HFFc6 (cell line): ENCODE measurements at regions not wholly inside any gene's neighbourhood (a gene's known extent, or its start where the extent isn't known, plus 50 kb on each side); places are given as distances from the start of the nearest gene placed in this dataset.

Experiments used
- DNase-seq: peaks from one replicate; pipeline ENCODE4 v3.0.0-alpha.2; 2018
- H3K27ac Mint-ChIP-seq: 2 replicates; pipeline ENCODE4 v1.8.0; 2020; ENCODE audit warnings: mild to moderate bottlenecking, mixed read lengths
- H3K27me3 Mint-ChIP-seq: 2 replicates; pipeline ENCODE4 v1.8.0; 2021; ENCODE audit warnings: mild to moderate bottlenecking, moderate library complexity, mixed read lengths; ENCODE audit not compliant: insufficient read depth
- H3K36me3 Mint-ChIP-seq: 2 replicates; pipeline ENCODE4 v1.8.0; 2021; ENCODE audit warnings: low read depth, mixed read lengths
- H3K4me1 Mint-ChIP-seq: 2 replicates; pipeline ENCODE4 v1.8.0; 2020; ENCODE audit warnings: low read depth, mixed read lengths
- H3K4me3 Mint-ChIP-seq: 2 replicates; pipeline ENCODE4 v1.8.0; 2020; ENCODE audit warnings: mild to moderate bottlenecking, moderate library complexity, mixed read lengths
- H3K9me3 Mint-ChIP-seq: 2 replicates; pipeline ENCODE4 v1.8.0; 2020; ENCODE audit warnings: mild to moderate bottlenecking, mixed read lengths
- CTCF ChIP-seq: fragments of 200-600 bp; sonication (generic); IDR thresholded peaks from 2 replicates; pipeline ENCODE4 v1.5.0; 2021; ENCODE audit warnings: antibody characterized with exemption, mild to moderate bottlenecking

GRCh38 chr2:146814971-146815370, 1029.9 kb upstream of the ACVR2A start:
- TF ChIP-seq CTCF: no peak
- H3K36me3 Mint-ChIP-seq: no peaks in the 10 kb centered on the region
- no peak overlapping the region for H3K4me3 Mint-ChIP-seq
- H3K27ac Mint-ChIP-seq: no peak overlapping the region
- H3K9me3 Mint-ChIP-seq: peaks cover 61% of the 10 kb centered on the region
- H3K27me3 Mint-ChIP-seq: no peaks in the 10 kb centered on the region; the same call in 1 of the 2 replicates
- DNase-seq: no peak
- H3K4me1 Mint-ChIP-seq: no peaks in the 10 kb centered on the region

GRCh38 chr2:146807568-146808168, 1037.2 kb upstream of the ACVR2A start:
- no peak for DNase-seq
- Mint-ChIP-seq H3K4me3 (no peak overlapping the region), H3K9me3 (peaks cover 62% of the 10 kb centered on the region), H3K36me3 (peaks cover 5% of the 10 kb centered on the region), H3K27ac (no peak overlapping the region), H3K4me1 (no peaks in the 10 kb centered on the region), H3K27me3 (no peaks in the 10 kb centered on the region; the same call in 1 of the 2 replicates)
- no peak for TF ChIP-seq CTCF

GRCh38 chr2:146806364-146807005, 1038.3 kb upstream of the ACVR2A start:
- Mint-ChIP-seq H3K4me1 (no peaks in the 10 kb centered on the region), H3K36me3 (peaks cover 5% of the 10 kb centered on the region), H3K9me3 (peaks cover 62% of the 10 kb centered on the region), H3K4me3 (no peak overlapping the region), H3K27me3 (no peaks in the 10 kb centered on the region; the same call in 1 of the 2 replicates), H3K27ac (no peak overlapping the region)
- TF ChIP-seq CTCF: no peak
- no peak for DNase-seq

- Mint-ChIP-seq H3K36me3 (peaks cover 5% of the 10 kb centered on the region), H3K27ac (no peak overlapping the region), H3K4me1 (no peaks in the 10 kb centered on the region), H3K27me3 (no peaks in the 10 kb centered on the region; the same call in 1 of the 2 replicates), H3K9me3 (peaks cover 57% of the 10 kb centered on the region), H3K4me3 (no peak overlapping the region)
- no peak for TF ChIP-seq CTCF
- DNase-seq: no peak
Measured at GRCh38 chr2:146804288-146804687, 1040.5 kb upstream of the ACVR2A start.

GRCh38 chr2:146801886-146802285, 1042.9 kb upstream of the ACVR2A start:
- peaks cover 5% of the 10 kb centered on the region for H3K36me3 Mint-ChIP-seq
- no peak for DNase-seq
- H3K4me3 Mint-ChIP-seq: no peak overlapping the region; the same call in 1 of the 2 replicates
- H3K27ac Mint-ChIP-seq: no peak overlapping the region
- peaks cover 50% of the 10 kb centered on the region for H3K9me3 Mint-ChIP-seq
- TF ChIP-seq CTCF: no peak
- no peaks in the 10 kb centered on the region for H3K4me1 Mint-ChIP-seq
- no peaks in the 10 kb centered on the region; the same call in 1 of the 2 replicates for H3K27me3 Mint-ChIP-seq
